SH-SY5Y (cell line): ENCODE measurements at regions not wholly inside any gene's neighbourhood (a gene's known extent, or its start where the extent isn't known, plus 50 kb on each side); places are given as distances from the start of the nearest gene placed in this dataset.

Experiments
- GATA2 ChIP-seq: IDR thresholded peaks from 2 replicates; pipeline ENCODE4 v1.6.1; 2011; ENCODE audit warnings: mild to moderate bottlenecking, low read depth, low read length
- GATA3 ChIP-seq: IDR thresholded peaks from 2 replicates; pipeline ENCODE4 v1.6.1; 2011; ENCODE audit warnings: low read depth, mild to moderate bottlenecking, low read length, moderate library complexity

- TF ChIP-seq GATA2 = no peak
- no peak for TF ChIP-seq GATA3
Observed at GRCh38 chr17:68776451-68776850, 175.3 kb upstream of the FAM20A start.
